HG03139 (cell line): ENCODE measurements at regions not wholly inside any gene's neighbourhood (a gene's known extent, or its start where the extent isn't known, plus 50 kb on each side); places are given as distances from the start of the nearest gene placed in this dataset.

ENCODE experiments used
- ATAC-seq: cut with Tn5 transposase; IDR thresholded peaks from one replicate; pipeline ENCODE4 v1.9.1; 2021; ENCODE audit not compliant: unreplicated experiment

DNA sequence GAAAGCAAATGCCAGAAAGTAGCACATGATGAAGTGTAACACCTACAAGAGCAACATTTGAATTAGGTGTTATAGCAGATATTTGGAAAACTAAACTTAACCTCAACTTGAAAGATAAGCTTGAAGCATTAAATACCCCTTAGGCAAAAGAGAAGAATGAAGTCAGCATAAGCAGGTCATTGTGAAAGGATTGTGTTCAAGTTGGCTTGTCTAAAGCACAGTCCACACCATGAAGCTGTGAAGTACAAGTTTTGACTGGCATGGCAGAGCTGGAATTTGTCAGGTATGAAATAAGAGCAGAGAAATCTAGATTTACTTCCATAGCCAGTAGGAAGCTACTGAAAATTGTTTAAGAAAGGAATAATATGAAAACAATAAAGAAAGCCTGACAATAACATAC, 480.3 kb upstream of the POT1 start:
- no peak for ATAC-seq

- no peak for ATAC-seq
Measured at GRCh38 chr7:125406111-125406510, 476.5 kb upstream of the POT1 start.

DNA sequence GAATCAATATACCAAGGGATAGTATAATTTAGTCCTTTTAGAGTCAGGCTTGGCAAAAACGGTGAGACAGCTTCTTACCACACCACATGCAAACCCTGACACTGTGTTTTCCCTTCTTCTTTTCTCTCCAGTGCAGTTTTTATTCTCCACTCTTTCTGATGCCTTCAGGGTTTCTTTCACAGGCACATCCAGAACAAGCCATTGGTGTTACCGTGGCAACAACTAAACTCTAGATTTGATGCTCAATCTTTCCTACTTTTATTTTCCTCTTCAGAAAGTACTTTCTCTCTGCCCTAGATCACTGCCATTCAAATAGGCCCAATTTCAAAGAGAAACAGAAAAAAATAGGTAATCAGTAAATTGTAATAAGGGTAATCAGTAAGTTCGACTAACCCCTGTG, 469.8 kb upstream of the POT1 start:
- no peak for ATAC-seq

GRCh38 chr7:125396466-125397151, 467.0 kb upstream of the POT1 start:
- no peak for ATAC-seq

GRCh38 chr7:125391921-125392320, 462.3 kb upstream of the POT1 start:
- ATAC-seq: no peak

- no peak for ATAC-seq
Measured at GRCh38 chr7:125390981-125391380, 461.4 kb upstream of the POT1 start.

DNA sequence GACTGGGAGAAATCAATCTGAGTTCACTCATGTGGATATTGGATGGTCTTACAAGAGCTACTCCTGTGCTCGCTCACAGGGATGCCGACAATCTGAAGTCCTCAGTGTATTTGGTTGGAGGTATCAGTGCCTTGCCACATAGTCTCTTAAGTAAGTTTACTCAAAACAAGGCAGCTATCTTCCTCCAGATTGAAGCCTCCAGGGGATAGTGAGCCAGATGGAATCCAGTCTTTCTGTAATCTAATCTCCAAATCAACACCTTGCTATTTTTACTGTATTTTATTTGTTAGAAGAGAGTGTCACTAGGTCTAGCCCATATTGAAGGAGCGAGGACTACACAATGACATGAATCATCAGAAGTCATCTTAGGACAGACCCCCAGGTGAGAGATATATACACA, 456.6 kb upstream of the POT1 start:
- ATAC-seq: no peak

- no peak for ATAC-seq
Measured at GRCh38 chr7:125383324-125383723, 453.7 kb upstream of the POT1 start.

DNA sequence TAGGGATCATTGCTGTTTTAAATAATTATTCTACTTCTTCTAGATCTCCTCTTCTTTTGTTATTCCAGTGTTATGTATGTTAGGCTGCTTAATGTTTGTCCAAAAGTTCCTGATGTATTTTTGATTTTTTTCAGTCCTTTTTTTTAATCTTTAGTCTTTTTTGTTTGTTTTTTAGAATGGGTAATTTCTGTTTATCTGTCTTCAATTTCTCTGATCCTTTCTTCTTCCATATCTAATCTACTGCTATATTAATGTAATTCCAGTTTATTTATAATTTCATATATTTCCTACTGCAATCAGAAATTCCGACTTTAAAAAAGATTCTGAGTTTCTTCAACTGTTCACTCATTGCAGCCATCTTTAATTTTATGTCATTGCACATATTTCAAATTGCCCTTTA, 452.8 kb upstream of the POT1 start:
- no peak for ATAC-seq

GRCh38 chr7:125375942-125376341, 446.3 kb upstream of the POT1 start:
- ATAC-seq: no peak

GRCh38 chr7:125370502-125370901, 440.9 kb upstream of the POT1 start:
- no peak for ATAC-seq

GRCh38 chr7:125363873-125364272, 434.2 kb upstream of the POT1 start:
- no peak for ATAC-seq

GRCh38 chr7:125358551-125359167, 429.0 kb upstream of the POT1 start:
- ATAC-seq: no peak

- no peak for ATAC-seq
Measured at GRCh38 chr7:125357676-125358455, 428.2 kb upstream of the POT1 start.

- no peak for ATAC-seq
Measured at GRCh38 chr7:125355899-125356298, 426.3 kb upstream of the POT1 start.

DNA sequence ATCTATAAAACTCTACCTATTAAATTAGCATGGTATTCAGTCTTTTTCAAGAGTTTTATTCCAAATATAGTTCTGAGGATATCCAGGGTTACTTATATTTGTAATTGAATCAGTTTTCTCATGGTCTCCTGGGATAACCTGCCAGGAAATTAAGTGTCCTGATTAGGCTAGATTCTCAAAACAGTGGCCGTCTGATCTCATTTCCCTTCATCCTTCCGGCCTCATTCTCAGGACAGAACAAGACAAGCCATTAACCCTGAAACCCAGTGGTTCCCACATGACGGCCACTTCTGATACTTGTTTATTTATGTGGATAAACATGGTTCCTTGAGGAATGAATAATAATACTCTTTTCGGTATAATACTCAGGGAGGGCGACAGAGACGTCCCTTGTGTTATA, 417.6 kb upstream of the POT1 start:
- ATAC-seq: no peak

DNA sequence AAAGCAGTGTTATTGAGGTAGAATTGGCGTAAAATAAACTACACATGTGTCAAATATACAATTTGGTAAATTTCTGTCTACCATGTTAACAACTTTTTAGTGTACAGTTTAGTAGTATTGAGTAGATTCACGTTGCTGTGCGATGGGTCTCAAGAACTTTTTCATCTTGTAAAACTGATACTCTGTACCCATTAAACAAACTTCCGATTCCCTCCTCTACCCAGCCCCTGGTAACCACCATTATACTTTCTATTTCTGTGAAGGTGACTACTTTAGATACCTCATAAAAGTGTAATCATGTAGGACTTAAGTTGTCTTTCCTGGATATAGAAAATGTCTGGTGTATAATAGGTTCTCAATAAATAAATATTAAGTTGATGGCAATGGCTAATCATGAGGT, 408.5 kb upstream of the POT1 start:
- no peak for ATAC-seq

DNA sequence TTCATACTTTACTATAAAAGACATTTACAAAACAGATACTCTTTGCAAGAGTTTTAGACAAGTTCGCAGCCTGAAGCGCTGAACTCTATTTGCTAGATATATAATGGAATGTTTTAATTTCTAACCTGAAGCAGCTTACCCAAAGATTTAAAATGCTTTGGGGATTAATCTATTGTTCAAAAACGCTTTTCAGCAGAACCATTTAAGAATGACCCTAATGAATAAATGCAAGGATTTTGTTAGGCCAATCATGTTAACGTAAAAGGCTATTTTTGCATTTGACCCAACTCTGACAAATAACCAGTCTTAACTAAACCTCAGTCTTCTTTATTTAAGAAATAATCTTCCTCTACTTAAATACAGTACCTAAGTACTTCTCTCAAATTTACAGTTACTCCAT, 406.7 kb upstream of the POT1 start:
- no peak for ATAC-seq

GRCh38 chr7:125326666-125327255, 397.1 kb upstream of the POT1 start:
- no peak for ATAC-seq

DNA sequence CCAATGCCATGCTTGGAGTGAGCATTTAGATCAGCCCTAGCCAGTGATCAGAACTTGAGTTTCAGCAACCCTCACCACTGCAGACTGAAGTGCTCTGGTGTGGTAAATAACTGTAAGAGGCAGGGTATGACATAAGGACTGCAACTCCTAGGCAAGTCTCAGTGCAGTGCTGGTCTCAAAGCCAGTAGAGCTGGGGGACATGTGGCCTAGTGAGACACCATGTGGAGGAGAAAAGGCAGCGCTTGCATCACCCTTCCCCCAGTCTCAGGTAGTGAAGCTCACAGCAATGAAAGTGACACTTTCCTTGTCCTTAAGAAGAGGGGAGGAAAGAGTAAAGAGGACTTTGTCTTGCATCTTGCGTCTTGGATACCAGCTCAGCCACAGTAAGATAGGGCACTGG, 386.8 kb upstream of the POT1 start:
- ATAC-seq: no peak

- ATAC-seq: no peak
Measured at GRCh38 chr7:125299003-125299765, 369.6 kb upstream of the POT1 start.
